ENCODE measurements at regions not wholly inside any gene's neighbourhood (a gene's known extent, or its start where the extent isn't known, plus 50 kb on each side); places are given as distances from the start of the nearest gene placed in this dataset.

GRCh38 chr5:56717253-56717987 is 97.9 kb upstream of the MAP3K1 start:
- intact Hi-C loops (cut with micrococcal nuclease), result no loop called here
- Mint-ChIP-seq H3K36me3 (ENCODE audit: insufficient read depth, unreplicated experiment) (no peaks in the 10 kb centered on the region), H3K9me3 (ENCODE audit: unreplicated experiment) (no peaks in the 10 kb centered on the region), H3K4me1 (ENCODE audit: insufficient read depth, unreplicated experiment) (peaks cover 20% of the 10 kb centered on the region), H3K4me3 (ENCODE audit: unreplicated experiment) (no peak overlapping the region), H3K27ac (ENCODE audit: low read depth, unreplicated experiment) (peak overlapping the region; percentile 47), H3K27me3 (ENCODE audit: insufficient read depth, unreplicated experiment) (no peaks in the 10 kb centered on the region)
- TF ChIP-seq CTCF (IDR thresholded peaks at IDR 0.05; ENCODE audit: unreplicated experiment), result no peak
- ChIA-PET POLR2A (interaction anchor here (0.5 to 1.8 kb wide), 12 partner anchors 13 to 1486 kb away, joined by 3 to 4 read pairs (median 3); no protein-coding TSS in a partner anchor), CTCF (interaction anchor here (0.6 to 0.9 kb wide), 4 partner anchors 9 to 414 kb away, joined by 3 read pairs; no protein-coding TSS in a partner anchor)
- no TSS peak for BruUV-seq (replicated peaks)
- peak; percentile 55 for DNase-seq (ENCODE audit: unreplicated experiment)

- no peak overlapping the region for H3K27ac Mint-ChIP-seq (ENCODE audit: low read depth, unreplicated experiment)
- no peak overlapping the region for H3K4me3 Mint-ChIP-seq (ENCODE audit: unreplicated experiment)
- no peaks in the 10 kb centered on the region for H3K9me3 Mint-ChIP-seq (ENCODE audit: unreplicated experiment)
- ChIA-PET CTCF (interaction anchor here (0.6 to 0.7 kb wide), 2 partner anchors 47 to 50 kb away, joined by 3 read pairs; no protein-coding TSS in a partner anchor), POLR2A (no interaction called here)
- H3K27me3 Mint-ChIP-seq (ENCODE audit: insufficient read depth, unreplicated experiment), result no peaks in the 10 kb centered on the region
- TF ChIP-seq CTCF (IDR thresholded peaks at IDR 0.05; ENCODE audit: unreplicated experiment), result no peak
- peaks cover 20% of the 10 kb centered on the region for H3K4me1 Mint-ChIP-seq (ENCODE audit: insufficient read depth, unreplicated experiment)
- no TSS peak for BruUV-seq (replicated peaks)
- intact Hi-C loops (cut with micrococcal nuclease), result no loop called here
- H3K36me3 Mint-ChIP-seq (ENCODE audit: insufficient read depth, unreplicated experiment), result no peaks in the 10 kb centered on the region
- DNase-seq (ENCODE audit: unreplicated experiment), result no peak
These were observed 99.4 kb upstream of the MAP3K1 start for GRCh38 chr5:56715986-56716385.

GRCh38 chr5:56712895-56713591 is 102.3 kb upstream of the MAP3K1 start:
- Mint-ChIP-seq H3K4me3 (ENCODE audit: unreplicated experiment) (no peak overlapping the region), H3K27me3 (ENCODE audit: insufficient read depth, unreplicated experiment) (no peaks in the 10 kb centered on the region), H3K4me1 (ENCODE audit: insufficient read depth, unreplicated experiment) (peaks cover 20% of the 10 kb centered on the region), H3K27ac (ENCODE audit: low read depth, unreplicated experiment) (no peak overlapping the region), H3K9me3 (ENCODE audit: unreplicated experiment) (peaks cover 6% of the 10 kb centered on the region), H3K36me3 (ENCODE audit: insufficient read depth, unreplicated experiment) (no peaks in the 10 kb centered on the region)
- no peak for TF ChIP-seq CTCF (IDR thresholded peaks at IDR 0.05; ENCODE audit: unreplicated experiment)
- DNase-seq (ENCODE audit: unreplicated experiment), result no peak
- no TSS peak for BruUV-seq (replicated peaks)
- ChIA-PET POLR2A (no interaction called here), CTCF (no interaction called here)
- intact Hi-C loops (cut with micrococcal nuclease), result no loop called here

- H3K27me3 Mint-ChIP-seq (ENCODE audit: insufficient read depth, unreplicated experiment), result no peaks in the 10 kb centered on the region
- H3K36me3 Mint-ChIP-seq (ENCODE audit: insufficient read depth, unreplicated experiment), result no peaks in the 10 kb centered on the region
- no peak overlapping the region for H3K27ac Mint-ChIP-seq (ENCODE audit: low read depth, unreplicated experiment)
- POLR2A ChIA-PET, result interaction anchor here (0.6 to 1.3 kb wide), 3 partner anchors 9 to 11 kb away, joined by 3 to 4 read pairs (median 3); no protein-coding TSS in a partner anchor
- intact Hi-C loops (cut with micrococcal nuclease), result no loop called here
- peaks cover 6% of the 10 kb centered on the region for H3K9me3 Mint-ChIP-seq (ENCODE audit: unreplicated experiment)
- DNase-seq (ENCODE audit: unreplicated experiment), result peak; percentile 9
- H3K4me1 Mint-ChIP-seq (ENCODE audit: insufficient read depth, unreplicated experiment), result peaks cover 6% of the 10 kb centered on the region
- H3K4me3 Mint-ChIP-seq (ENCODE audit: unreplicated experiment), result no peak overlapping the region
- TF ChIP-seq CTCF (IDR thresholded peaks at IDR 0.05; ENCODE audit: unreplicated experiment), result no peak
- CTCF ChIA-PET, result interaction anchor here (0.7 to 0.8 kb wide), 2 partner anchors 9 to 409 kb away, joined by 3 to 4 read pairs; no protein-coding TSS in a partner anchor
- BruUV-seq (replicated peaks), result no TSS peak
These were observed 104.3 kb upstream of the MAP3K1 start for GRCh38 chr5:56710826-56711590.

Data from MCF 10A (cell line).